GM10266 (cell line): ENCODE measurements at regions not wholly inside any gene's neighbourhood (a gene's known extent, or its start where the extent isn't known, plus 50 kb on each side); places are given as distances from the start of the nearest gene placed in this dataset.

Source experiments
- DNase-seq: peaks from one replicate; pipeline ENCODE4 v3.0.0; 2012; ENCODE audit errors: extremely low spot score
- TF ChIP-seq, protein P1 (sequence below): IDR thresholded peaks from 2 replicates; pipeline ENCODE4 v1.5.1; 2012; ENCODE audit warnings: mild to moderate bottlenecking, low read depth; ENCODE audit not compliant: control insufficient read depth, insufficient read depth; ENCODE audit errors: missing control alignments

DNA sequence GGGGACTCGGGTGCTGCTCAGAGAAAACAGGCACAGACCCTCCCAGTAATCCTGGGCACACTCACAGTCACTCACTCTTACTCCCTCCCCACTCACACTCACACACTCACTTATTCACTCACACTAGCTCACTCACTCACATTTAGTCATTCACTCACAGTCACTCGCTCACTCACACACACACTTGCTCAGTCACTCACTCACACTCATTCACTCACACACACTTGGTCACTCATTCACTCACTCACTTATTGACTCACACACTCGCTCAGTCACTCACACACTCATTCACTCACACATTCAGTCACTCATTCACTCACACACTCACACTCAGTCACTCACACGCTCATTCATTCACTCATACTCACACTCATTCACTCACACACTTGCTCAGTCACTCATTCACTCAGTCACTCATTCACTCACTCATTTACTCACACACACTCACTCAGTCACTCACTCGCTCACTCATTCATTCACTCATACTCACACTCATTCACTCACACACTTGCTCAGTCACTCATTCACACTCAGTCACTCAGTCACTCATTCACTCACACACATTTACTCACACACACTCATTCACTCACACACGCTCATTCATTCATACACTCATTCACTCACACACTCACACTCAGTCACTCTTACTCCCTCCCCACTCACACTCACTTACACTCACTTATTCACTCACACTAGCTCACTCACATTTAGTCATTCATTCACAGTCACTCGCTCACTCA lies 164.2 kb upstream of the C1orf174 start:
- TF ChIP-seq, protein P1, sequence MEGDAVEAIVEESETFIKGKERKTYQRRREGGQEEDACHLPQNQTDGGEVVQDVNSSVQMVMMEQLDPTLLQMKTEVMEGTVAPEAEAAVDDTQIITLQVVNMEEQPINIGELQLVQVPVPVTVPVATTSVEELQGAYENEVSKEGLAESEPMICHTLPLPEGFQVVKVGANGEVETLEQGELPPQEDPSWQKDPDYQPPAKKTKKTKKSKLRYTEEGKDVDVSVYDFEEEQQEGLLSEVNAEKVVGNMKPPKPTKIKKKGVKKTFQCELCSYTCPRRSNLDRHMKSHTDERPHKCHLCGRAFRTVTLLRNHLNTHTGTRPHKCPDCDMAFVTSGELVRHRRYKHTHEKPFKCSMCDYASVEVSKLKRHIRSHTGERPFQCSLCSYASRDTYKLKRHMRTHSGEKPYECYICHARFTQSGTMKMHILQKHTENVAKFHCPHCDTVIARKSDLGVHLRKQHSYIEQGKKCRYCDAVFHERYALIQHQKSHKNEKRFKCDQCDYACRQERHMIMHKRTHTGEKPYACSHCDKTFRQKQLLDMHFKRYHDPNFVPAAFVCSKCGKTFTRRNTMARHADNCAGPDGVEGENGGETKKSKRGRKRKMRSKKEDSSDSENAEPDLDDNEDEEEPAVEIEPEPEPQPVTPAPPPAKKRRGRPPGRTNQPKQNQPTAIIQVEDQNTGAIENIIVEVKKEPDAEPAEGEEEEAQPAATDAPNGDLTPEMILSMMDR: no peak
- DNase-seq: no peak

DNA sequence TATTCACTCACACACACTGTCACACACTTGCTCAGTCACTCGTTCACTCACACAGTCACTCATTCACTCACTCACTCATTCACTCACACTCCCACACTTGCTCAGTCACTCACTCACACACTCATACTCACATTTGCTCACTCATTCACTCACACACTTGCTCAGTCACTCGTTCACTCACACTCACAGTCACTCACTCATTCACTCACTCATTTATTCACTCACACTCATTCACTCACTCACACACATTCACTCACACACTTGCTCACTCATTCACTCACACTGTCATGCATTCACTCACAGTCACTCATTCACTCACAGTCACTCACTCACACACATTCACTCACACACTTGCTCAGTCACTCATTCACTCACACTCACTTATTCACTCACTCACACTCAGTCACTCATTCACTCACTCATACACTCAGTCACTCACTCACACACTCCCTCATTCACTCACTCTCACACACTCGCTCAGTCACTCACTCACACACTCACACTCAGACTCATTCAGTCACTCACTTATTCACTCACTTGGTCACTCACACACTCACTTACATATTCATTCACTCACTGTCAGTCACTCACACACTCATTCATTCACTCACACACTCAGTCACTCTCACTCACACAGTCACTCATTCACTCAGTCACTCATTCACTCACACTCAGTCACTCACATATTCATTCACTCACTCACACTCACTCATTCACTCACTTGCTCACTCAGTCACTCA lies 167.0 kb upstream of the C1orf174 start:
- DNase-seq: no peak
- TF ChIP-seq, protein P1: no peak

DNA sequence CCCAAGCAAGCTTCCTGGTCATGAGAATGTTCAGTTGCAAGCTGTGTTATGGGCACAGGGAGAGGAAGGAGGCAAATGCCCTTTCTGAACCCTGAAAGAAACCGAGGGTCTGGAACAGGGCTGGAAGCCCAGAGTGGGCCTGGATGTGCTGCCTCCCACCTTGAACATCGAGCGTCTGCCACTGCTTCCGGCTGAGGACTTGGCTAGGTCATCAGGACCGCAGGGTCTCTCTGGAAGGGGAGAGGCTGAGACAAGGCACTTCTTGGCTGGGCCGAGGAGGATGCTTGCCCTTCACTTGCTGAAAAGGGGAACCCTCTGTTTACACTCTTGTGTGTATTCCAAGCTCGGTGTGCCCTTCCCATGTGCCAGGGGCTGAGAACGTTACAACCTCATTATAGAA lies 168.0 kb upstream of the C1orf174 start:
- DNase-seq: no peak
- TF ChIP-seq, protein P1: no peak

DNA sequence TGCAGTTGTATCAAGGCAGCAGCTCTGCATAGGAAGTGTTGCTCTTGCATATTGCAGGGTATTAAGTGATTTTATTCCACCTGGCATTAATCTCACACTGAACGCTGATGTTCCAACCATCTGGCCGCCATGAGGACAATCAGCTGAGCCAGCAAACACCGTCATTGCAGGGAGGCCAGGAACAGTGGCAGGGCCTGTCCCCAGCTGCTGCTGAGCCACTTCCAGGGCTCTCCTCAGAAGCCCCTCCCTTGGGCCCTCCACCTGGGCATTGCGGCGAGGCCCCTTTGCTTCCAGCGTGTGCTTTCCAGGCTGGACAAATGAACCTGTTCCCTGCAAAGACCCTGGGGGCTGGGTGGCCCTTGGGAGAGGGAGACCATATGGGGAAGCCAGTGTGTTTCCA lies 171.6 kb upstream of the C1orf174 start:
- TF ChIP-seq, protein P1: no peak
- DNase-seq: no peak

DNA sequence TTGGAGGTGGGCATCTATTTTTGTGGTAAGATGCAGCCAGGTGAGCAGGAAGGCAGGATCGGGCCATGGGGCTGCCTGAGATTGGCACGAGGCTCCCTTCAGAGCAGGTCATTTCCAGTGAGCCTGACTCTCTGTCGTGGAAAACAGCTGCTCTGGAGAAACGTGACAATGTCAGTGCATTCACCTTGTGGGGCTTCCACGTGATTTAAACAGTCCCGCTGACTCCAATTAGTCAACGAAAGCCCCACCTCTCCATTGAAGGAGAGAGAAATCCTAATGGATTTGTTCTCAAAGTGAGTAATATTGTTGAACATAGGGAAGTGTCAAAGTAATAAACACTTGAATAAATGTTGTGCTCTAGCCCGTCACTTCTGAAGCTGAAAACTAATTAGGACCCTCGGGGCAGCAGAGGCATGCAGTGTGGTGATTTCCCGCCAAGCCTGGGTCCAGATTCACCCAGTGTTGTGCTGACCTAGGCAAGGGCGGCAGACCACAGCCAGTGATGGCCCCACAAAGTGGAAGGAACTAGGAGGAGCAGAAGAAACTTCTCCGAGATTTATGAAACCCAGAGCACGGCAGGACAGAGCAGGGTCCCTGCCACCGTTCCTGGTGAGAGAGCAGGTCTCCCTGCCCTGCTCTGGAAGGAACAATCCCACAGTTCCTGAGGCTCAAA lies 172.5 kb upstream of the C1orf174 start:
- TF ChIP-seq, protein P1: no peak
- no peak for DNase-seq

DNA sequence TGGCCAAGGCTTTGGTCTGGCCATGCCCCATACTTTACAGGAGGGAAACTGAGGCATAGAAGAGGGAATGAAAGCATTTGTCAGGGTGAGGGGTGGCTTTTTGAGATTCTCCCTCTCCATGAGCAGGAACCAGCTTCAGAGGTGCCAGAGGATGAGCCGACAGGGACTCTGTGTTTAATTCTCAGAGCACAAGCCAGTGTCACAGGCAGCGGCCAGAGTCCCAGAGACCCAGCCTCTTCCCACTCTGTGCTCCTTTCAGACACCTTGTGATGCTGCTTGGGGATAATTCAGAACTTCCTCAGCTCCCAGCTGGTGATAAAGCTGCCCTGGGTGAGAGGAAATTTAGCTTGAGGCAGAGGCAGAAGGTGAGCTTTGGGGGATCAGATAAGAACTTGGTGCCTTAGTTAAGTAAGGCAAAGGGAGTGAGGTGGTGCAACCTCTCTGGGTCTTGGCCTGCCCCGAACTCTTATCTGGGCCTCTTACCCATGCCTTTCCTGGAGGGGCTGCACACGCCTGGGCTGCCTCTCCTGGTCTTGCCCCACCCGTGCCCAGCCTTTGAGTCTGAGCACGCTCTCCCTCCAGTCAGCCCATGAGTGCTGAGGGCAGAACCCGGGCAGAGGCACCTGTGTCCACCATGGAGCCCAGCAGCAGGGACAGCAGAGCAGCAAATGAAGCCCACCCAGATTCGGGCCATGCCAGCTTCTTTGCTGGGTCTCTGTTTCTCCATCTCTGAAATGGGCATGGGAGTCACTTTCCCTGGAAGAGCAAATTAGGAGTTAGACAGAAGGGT lies 175.6 kb upstream of the C1orf174 start:
- TF ChIP-seq, protein P1: no peak
- DNase-seq: no peak
